ENCODE measurements at regions not wholly inside any gene's neighbourhood (a gene's known extent, or its start where the extent isn't known, plus 50 kb on each side); places are given as distances from the start of the nearest gene placed in this dataset.

DNA sequence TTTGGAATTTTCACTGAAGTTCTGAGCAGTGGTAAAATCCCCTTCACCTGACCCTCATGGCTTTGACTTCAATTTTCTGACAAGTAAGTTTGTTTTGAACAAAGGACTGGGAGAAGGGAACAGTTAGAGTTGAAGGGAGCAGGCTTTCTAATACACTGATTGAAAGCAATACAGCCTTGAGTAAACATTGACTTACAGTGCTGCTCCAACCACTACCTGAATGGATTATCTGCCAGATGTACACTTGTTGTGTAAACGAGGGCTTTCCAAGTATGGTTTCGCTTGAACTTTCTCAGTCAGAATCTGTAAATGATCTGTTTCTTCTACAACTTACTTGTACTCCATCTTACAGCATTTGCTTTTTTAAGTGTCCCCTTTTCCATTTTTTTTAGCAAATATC, 1414.9 kb upstream of the NUDT12 start:
- ChIA-PET CTCF (no interaction called here), POLR2A (no interaction called here)
- TF ChIP-seq, protein P1, sequence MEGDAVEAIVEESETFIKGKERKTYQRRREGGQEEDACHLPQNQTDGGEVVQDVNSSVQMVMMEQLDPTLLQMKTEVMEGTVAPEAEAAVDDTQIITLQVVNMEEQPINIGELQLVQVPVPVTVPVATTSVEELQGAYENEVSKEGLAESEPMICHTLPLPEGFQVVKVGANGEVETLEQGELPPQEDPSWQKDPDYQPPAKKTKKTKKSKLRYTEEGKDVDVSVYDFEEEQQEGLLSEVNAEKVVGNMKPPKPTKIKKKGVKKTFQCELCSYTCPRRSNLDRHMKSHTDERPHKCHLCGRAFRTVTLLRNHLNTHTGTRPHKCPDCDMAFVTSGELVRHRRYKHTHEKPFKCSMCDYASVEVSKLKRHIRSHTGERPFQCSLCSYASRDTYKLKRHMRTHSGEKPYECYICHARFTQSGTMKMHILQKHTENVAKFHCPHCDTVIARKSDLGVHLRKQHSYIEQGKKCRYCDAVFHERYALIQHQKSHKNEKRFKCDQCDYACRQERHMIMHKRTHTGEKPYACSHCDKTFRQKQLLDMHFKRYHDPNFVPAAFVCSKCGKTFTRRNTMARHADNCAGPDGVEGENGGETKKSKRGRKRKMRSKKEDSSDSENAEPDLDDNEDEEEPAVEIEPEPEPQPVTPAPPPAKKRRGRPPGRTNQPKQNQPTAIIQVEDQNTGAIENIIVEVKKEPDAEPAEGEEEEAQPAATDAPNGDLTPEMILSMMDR (IDR thresholded peaks at IDR 0.05; ENCODE audit: insufficient read depth, low read length, missing control alignments): no peak
- no peak overlapping the region for H3K4me3 ChIP-seq (ENCODE audit: low read depth, low read length)
- DNase-seq (ENCODE audit: low read depth, low spot score): no peak

DNA sequence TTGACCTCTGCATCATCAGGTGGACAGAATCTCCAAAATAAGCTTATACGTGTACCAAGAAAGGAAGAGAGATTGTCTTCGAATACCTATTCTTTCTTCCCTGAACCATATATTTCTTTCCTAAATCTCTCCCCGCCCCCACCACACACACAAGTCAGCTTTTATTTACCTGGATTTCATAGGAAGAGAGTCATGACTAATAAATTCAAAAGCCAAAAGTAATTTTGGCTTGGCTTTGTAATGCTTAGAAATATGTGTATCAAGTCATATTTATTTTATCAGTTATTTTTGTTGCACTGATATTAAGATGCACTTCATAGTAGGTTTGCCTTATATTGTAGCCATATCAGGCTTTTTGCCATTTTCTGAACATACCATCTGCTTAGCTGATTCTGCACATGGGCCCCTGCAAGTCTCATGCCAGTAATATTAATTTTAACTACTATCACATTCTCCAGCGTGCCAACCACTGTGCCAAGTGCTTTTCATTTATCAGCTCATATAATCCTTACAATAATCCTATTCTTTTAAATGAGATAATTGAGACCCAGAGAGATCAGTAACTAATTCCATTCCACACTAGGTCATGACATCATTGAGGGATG, 1405.3 kb upstream of the NUDT12 start:
- H3K4me3 ChIP-seq (ENCODE audit: low read depth, low read length): no peak overlapping the region
- ChIA-PET CTCF (no interaction called here), POLR2A (no interaction called here)
- TF ChIP-seq, protein P1 (IDR thresholded peaks at IDR 0.05; ENCODE audit: insufficient read depth, low read length, missing control alignments): no peak
- DNase-seq (ENCODE audit: low read depth, low spot score): no peak

DNA sequence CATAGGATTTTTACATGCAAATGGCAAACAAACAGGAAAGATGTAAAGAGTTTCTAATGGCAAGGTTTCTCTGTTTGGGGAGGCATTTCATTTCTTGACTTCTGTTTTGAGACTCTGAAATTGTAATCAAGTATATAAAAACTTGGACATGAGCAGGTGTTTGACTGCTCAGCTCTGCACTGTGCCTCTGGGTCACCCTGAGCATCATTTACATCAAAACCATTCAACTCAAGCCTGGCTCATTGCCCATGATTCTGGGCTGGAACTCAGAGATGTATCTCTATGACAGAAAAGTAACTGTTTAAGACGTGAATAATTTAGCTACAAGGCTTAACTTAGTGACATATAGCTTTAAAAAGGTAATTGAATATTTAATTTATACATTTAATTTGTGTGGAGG, 1402.4 kb upstream of the NUDT12 start:
- no peak overlapping the region for H3K4me3 ChIP-seq (ENCODE audit: low read depth, low read length)
- TF ChIP-seq, protein P1 (IDR thresholded peaks at IDR 0.05; ENCODE audit: insufficient read depth, low read length, missing control alignments): no peak
- DNase-seq (ENCODE audit: low read depth, low spot score): no peak
- ChIA-PET POLR2A (no interaction called here), CTCF (no interaction called here)

DNA sequence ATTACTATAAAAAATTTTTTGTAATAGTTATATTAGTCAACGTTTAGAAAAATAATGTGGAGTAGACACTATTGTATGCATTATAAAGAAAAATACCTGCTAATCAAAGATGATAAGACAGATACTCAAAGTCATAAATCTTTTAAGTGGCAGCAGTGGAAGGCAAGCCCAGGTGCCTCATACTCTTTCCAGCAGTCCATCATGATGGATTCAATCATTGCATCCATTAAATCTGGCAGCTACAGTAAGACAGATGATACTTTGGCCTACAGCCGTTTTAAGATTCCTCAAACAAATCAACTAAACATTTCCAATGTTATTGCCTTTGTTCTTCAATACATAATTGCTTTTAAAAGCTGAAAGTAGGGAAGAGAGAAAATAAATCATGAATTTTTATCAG, 1392.9 kb upstream of the NUDT12 start:
- ChIA-PET POLR2A (no interaction called here), CTCF (no interaction called here)
- TF ChIP-seq, protein P1 (IDR thresholded peaks at IDR 0.05; ENCODE audit: insufficient read depth, low read length, missing control alignments): no peak
- no peak for DNase-seq (ENCODE audit: low read depth, low spot score)
- H3K4me3 ChIP-seq (ENCODE audit: low read depth, low read length): no peak overlapping the region

DNA sequence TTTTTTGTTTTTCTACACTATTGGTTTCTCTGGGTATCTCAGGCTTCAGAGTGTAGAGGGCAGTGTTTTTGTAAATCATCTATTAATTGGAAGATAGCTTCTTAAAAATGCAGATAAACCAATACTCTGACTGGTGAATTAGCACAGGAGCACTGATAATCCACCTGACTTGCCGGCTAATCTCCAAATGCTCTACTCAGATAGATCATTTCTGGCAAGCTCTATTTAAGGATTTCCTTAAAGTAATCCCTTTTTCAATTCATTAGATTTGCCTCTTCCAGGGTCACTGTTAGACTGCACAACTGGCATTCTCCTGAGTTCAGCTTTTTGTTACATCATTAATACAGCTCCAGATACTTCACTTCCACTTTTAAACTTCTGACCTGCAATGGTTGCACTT, 1390.3 kb upstream of the NUDT12 start:
- POLR2A ChIA-PET: no interaction called here
- CTCF ChIA-PET: no interaction called here
- no peak overlapping the region for H3K4me3 ChIP-seq (ENCODE audit: low read depth, low read length)

DNA sequence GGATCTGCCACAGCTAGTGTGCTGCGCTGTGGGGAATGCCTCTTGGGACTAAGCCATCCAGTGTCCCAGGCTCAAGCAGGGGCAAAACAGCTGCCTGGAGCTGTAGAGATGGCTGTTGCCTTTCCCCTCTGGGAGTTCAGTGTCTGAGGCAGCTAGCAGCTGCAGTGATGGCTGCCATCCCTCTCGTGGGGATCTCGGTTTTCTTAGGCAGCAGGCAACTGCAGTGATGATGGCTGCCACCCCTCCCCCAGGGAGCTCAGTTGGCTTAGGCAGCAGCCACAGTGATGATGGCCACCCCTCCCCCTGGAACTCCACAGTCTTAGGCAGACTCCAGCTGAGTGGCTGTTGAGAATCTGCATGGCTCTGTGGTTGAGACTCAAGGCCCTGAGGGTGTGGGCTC, 1389.2 kb upstream of the NUDT12 start:
- POLR2A ChIA-PET: no interaction called here
- DNase-seq (ENCODE audit: low read depth, low spot score): no peak
- no peak overlapping the region for H3K4me3 ChIP-seq (ENCODE audit: low read depth, low read length)
- TF ChIP-seq, protein P1 (IDR thresholded peaks at IDR 0.05; ENCODE audit: insufficient read depth, low read length, missing control alignments): no peak
- CTCF ChIA-PET: no interaction called here

More for the DNA sequence above, 1390.3 kb upstream of the NUDT12 start:
- TF ChIP-seq, protein P1 (IDR thresholded peaks at IDR 0.05; ENCODE audit: insufficient read depth, low read length, missing control alignments): no peak
- DNase-seq (ENCODE audit: low read depth, low spot score): no peak
